A673 (cell line): ENCODE measurements at regions not wholly inside any gene's neighbourhood (a gene's known extent, or its start where the extent isn't known, plus 50 kb on each side); places are given as distances from the start of the nearest gene placed in this dataset.

Experiments used
- BruUV-seq: library from RNA; stranded (reverse); fragments of 400-500 nt; replicated peaks from 2 replicates; lab custom pipeline; 2021; lab: Mats Ljungman, UMichigan
- CTCF ChIA-PET: fragments of 300-600 bp; sonication (Branson Sonifier 250); formaldehyde crosslinking; loops from one replicate; lab custom pipeline; 2022; ENCODE audit warnings: antibody characterized with exemption; lab: Charles Lee
- POLR2A ChIA-PET: fragments of 300-600 bp; sonication (Branson Sonifier 250); formaldehyde crosslinking; loops from one replicate; lab custom pipeline; 2022; ENCODE audit warnings: antibody characterized with exemption; ENCODE audit not compliant: low non-redundant PET; lab: Charles Lee
- DNase-seq: peaks from one replicate; pipeline ENCODE4 v3.0.0-alpha.2; 2015; ENCODE audit warnings: low spot score
- H3K27ac ChIP-seq: fragments of 200-600 bp; sonication (generic); 2 replicates; pipeline ENCODE4 v1.5.1; 2016; ENCODE audit warnings: mixed run types, low read depth, mild to moderate bottlenecking, mixed read lengths, antibody characterized with exemption, low read length; ENCODE audit not compliant: poor library complexity, severe bottlenecking
- H3K27me3 ChIP-seq: fragments of 200-600 bp; sonication (generic); replicated peaks from 2 replicates; pipeline ENCODE4 v1.6.1; 2017; ENCODE audit warnings: mixed run types, low read depth, mild to moderate bottlenecking, mixed read lengths, antibody characterized with exemption, low read length; ENCODE audit not compliant: insufficient read depth, poor library complexity
- H3K36me3 ChIP-seq: fragments of 200-600 bp; sonication (generic); 2 replicates; pipeline ENCODE4 v1.6.1; 2016; ENCODE audit warnings: mixed run types, mild to moderate bottlenecking, mixed read lengths, antibody characterized with exemption, low read length; ENCODE audit not compliant: insufficient read depth, poor library complexity, severe bottlenecking
- H3K4me1 ChIP-seq: fragments of 200-600 bp; sonication (generic); 2 replicates; pipeline ENCODE4 v1.6.1; 2017; ENCODE audit warnings: mixed run types, mild to moderate bottlenecking, mixed read lengths, antibody characterized with exemption, low read length; ENCODE audit not compliant: insufficient read depth, poor library complexity, severe bottlenecking
- H3K4me3 ChIP-seq: fragments of 200-600 bp; sonication (generic); 2 replicates; pipeline ENCODE4 v1.5.1; 2016; ENCODE audit warnings: low read depth, mixed run types, mild to moderate bottlenecking, mixed read lengths, low read length; ENCODE audit not compliant: poor library complexity, severe bottlenecking
- H3K9me3 ChIP-seq: fragments of 200-600 bp; sonication (generic); 2 replicates; pipeline ENCODE4 v1.6.1; 2016; ENCODE audit warnings: mixed run types, low read depth, mild to moderate bottlenecking, mixed read lengths, antibody characterized with exemption, low read length; ENCODE audit not compliant: poor library complexity, severe bottlenecking
- EZH2 ChIP-seq: fragments of 200-600 bp; sonication (generic); IDR thresholded peaks from 2 replicates; pipeline ENCODE4 v1.6.1; 2017; ENCODE audit warnings: borderline replicate concordance, low read depth, mild to moderate bottlenecking, mixed read lengths, antibody characterized with exemption, low read length; ENCODE audit not compliant: poor library complexity, severe bottlenecking
- intact Hi-C: fragments of 100-400 bp; cut with micrococcal nuclease; formaldehyde crosslinking; loops from one replicate; pipeline ENCODE4 v1.10.0; 2022; ENCODE audit not compliant: unreplicated experiment
- TF ChIP-seq, protein P1 (sequence below): fragments of 300-800, 200-600 bp; sonication (generic); conservative IDR thresholded peaks from 2 replicates; pipeline ENCODE4 v1.5.1; 2017; ENCODE audit warnings: low read depth, mild to moderate bottlenecking, antibody characterized with exemption, low read length, moderate library complexity, mixed read lengths

GRCh38 chr12:24045816-24046257 lies 96.4 kb upstream of the SOX5 start:
- POLR2A ChIA-PET, result no interaction called here
- H3K27me3 ChIP-seq, result no peaks in the 10 kb centered on the region
- H3K4me3 ChIP-seq, result peak overlapping the region; percentile 11
- intact Hi-C loops, result no loop called here
- BruUV-seq, result no TSS peak
- CTCF ChIA-PET, result no interaction called here
- no peaks in the 10 kb centered on the region for H3K36me3 ChIP-seq
- peak; percentile 89 for DNase-seq
- peak overlapping the region; percentile 70 for H3K27ac ChIP-seq
- TF ChIP-seq, protein P1, sequence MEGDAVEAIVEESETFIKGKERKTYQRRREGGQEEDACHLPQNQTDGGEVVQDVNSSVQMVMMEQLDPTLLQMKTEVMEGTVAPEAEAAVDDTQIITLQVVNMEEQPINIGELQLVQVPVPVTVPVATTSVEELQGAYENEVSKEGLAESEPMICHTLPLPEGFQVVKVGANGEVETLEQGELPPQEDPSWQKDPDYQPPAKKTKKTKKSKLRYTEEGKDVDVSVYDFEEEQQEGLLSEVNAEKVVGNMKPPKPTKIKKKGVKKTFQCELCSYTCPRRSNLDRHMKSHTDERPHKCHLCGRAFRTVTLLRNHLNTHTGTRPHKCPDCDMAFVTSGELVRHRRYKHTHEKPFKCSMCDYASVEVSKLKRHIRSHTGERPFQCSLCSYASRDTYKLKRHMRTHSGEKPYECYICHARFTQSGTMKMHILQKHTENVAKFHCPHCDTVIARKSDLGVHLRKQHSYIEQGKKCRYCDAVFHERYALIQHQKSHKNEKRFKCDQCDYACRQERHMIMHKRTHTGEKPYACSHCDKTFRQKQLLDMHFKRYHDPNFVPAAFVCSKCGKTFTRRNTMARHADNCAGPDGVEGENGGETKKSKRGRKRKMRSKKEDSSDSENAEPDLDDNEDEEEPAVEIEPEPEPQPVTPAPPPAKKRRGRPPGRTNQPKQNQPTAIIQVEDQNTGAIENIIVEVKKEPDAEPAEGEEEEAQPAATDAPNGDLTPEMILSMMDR, result no peak
- TF ChIP-seq EZH2, result no peak
- peaks cover 40% of the 10 kb centered on the region for H3K4me1 ChIP-seq
- no peaks in the 10 kb centered on the region for H3K9me3 ChIP-seq

- ChIA-PET CTCF (no interaction called here), POLR2A (no interaction called here)
- Histone ChIP-seq H3K27ac (peak overlapping the region; percentile 70), H3K9me3 (no peaks in the 10 kb centered on the region), H3K4me1 (peaks cover 40% of the 10 kb centered on the region), H3K36me3 (no peaks in the 10 kb centered on the region), H3K27me3 (no peaks in the 10 kb centered on the region), H3K4me3 (no peak overlapping the region)
- TF ChIP-seq EZH2, result no peak
- TF ChIP-seq, protein P1, result no peak
- no peak for DNase-seq
- intact Hi-C loops, result no loop called here
- no TSS peak for BruUV-seq
These were observed 95.7 kb upstream of the SOX5 start for GRCh38 chr12:24044941-24045703.

DNA sequence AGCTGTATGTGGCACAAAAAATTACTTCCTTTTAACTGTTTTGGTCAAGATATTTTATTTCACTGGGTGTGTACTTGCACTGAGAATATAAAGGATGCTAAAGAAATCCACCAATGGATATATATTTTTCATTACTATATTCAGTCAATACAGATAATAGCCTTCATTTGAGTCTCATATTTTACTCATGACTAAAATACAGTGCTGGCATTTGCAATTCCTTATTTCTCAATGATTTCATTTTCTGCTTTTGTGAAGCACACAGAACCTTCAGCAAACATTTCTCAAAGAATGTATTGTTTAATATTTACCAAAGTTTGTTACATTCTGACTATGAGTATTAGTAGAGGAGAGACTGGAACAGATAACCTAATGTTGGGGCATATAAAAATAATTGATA lies 93.2 kb upstream of the SOX5 start:
- H3K4me3 ChIP-seq, result no peak overlapping the region
- intact Hi-C loops, result no loop called here

More for the DNA sequence above, 93.2 kb upstream of the SOX5 start:
- Histone ChIP-seq H3K4me1 (peaks cover 38% of the 10 kb centered on the region), H3K36me3 (no peaks in the 10 kb centered on the region), H3K27ac (no peak overlapping the region), H3K9me3 (no peaks in the 10 kb centered on the region), H3K27me3 (no peaks in the 10 kb centered on the region)
- DNase-seq, result no peak
- no TSS peak for BruUV-seq
- POLR2A ChIA-PET, result no interaction called here
- TF ChIP-seq EZH2, result no peak
- TF ChIP-seq, protein P1, result no peak
- CTCF ChIA-PET, result no interaction called here
